GM12865 (cell line): ENCODE measurements at regions not wholly inside any gene's neighbourhood (a gene's known extent, or its start where the extent isn't known, plus 50 kb on each side); places are given as distances from the start of the nearest gene placed in this dataset.

Experiments
- DNase-seq: peaks from one replicate; pipeline ENCODE4 v3.0.0; 2010; ENCODE audit warnings: low read depth
- H3K4me3 ChIP-seq: 2 replicates; pipeline ENCODE4 v1.5.1; 2011; ENCODE audit warnings: mild to moderate bottlenecking, low read depth, low read length, control low read depth
- TF ChIP-seq, protein P1 (sequence below): IDR thresholded peaks from 2 replicates; pipeline ENCODE4 v1.5.1; 2011; ENCODE audit warnings: low read length, control low read depth, low read depth, inconsistent platforms; ENCODE audit not compliant: insufficient read depth; ENCODE audit errors: missing control alignments

- no peak for DNase-seq
- H3K4me3 ChIP-seq = no peak overlapping the region
- TF ChIP-seq, protein P1, sequence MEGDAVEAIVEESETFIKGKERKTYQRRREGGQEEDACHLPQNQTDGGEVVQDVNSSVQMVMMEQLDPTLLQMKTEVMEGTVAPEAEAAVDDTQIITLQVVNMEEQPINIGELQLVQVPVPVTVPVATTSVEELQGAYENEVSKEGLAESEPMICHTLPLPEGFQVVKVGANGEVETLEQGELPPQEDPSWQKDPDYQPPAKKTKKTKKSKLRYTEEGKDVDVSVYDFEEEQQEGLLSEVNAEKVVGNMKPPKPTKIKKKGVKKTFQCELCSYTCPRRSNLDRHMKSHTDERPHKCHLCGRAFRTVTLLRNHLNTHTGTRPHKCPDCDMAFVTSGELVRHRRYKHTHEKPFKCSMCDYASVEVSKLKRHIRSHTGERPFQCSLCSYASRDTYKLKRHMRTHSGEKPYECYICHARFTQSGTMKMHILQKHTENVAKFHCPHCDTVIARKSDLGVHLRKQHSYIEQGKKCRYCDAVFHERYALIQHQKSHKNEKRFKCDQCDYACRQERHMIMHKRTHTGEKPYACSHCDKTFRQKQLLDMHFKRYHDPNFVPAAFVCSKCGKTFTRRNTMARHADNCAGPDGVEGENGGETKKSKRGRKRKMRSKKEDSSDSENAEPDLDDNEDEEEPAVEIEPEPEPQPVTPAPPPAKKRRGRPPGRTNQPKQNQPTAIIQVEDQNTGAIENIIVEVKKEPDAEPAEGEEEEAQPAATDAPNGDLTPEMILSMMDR = no peak
Observed at GRCh38 chr20:7654231-7654630, 286.0 kb downstream of the HAO1 start.

GRCh38 chr20:7656687-7657467 lies 283.4 kb downstream of the HAO1 start:
- H3K4me3 ChIP-seq = no peak overlapping the region
- TF ChIP-seq, protein P1 = no peak
- no peak for DNase-seq

DNA sequence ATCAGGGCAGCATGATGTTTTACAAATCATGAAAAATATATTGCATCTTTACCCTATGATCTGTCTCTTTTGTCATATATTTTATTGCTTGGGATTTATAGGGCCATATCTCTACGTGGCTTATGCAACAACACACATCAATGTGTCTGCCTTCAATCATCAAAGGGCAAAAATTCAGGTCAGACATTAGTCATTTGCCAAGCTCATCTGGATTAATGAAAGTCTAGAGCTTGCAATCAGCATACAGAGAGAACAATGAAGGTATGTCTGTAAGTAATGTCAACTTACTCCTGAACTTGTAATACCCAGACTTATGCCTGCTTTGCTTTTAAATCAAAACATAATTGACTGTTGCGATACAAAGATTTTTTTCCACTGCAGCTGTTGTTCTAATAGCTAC lies 282.7 kb downstream of the HAO1 start:
- no peak for DNase-seq
- H3K4me3 ChIP-seq = no peak overlapping the region
- TF ChIP-seq, protein P1 = no peak

DNA sequence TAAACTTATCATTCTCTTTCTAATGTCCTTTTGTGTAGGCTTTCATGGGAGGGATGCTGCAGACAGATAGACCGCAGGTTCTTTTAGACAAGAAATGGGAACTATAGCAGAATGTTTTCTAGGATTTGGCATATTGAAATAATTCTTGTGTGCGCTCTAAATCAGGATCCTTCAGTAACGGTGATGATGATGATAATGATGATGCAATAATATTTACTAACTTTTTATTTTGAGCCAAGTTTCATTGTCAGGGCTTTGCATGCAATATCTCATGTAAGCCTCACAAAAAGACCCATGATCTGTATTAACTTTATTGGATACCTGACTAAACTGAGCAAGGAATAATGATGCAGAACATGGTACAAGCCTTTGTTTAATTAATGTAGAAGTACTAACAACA lies 280.1 kb downstream of the HAO1 start:
- no peak overlapping the region for H3K4me3 ChIP-seq
- TF ChIP-seq, protein P1 = no peak
- DNase-seq = no peak

- TF ChIP-seq, protein P1 = no peak
- DNase-seq = no peak
- no peak overlapping the region for H3K4me3 ChIP-seq
Observed at GRCh38 chr20:7665376-7665775, 274.9 kb downstream of the HAO1 start.

DNA sequence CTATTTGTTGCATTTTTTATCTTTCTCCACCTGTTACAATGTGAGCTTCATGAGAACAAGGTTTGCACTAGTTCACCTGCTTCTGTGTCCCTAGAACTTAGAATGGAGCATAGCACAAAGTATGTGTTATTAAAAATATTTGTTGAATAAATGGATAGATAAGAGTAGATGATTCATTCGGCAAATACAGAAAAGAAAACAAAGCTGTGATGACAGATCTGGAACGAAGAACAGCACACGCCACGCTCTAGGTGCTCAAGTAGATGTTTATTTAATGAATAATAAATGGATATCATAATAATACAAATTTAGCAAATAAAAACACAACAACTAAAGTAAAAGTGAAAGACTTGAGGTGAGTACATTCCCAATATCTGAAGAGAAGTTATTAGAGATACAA lies 273.1 kb downstream of the HAO1 start:
- no peak for DNase-seq
- H3K4me3 ChIP-seq = no peak overlapping the region
- TF ChIP-seq, protein P1 = no peak

DNA sequence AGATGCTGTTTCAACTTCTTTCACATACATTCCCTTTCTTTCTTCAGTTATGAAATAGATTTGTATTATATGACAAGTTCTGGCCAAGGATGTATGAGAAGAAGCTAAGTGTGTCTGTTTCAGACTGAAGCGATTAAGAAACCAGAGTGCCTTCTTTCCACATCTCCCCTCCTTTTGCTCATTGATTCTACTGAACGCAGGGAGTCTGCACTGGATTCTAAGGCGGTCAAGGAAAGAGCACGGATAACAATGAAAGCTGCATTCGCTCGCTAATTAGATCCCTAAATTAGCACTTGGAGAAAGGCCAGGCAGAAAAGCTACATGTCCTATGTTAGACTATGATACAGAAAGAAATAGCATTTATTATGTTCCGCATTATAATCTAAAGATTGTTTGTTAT lies 267.7 kb downstream of the HAO1 start:
- DNase-seq = no peak

More for the DNA sequence above, 267.7 kb downstream of the HAO1 start:
- TF ChIP-seq, protein P1 = no peak
- no peak overlapping the region for H3K4me3 ChIP-seq
